Loucy (cell line): ENCODE measurements at regions not wholly inside any gene's neighbourhood (a gene's known extent, or its start where the extent isn't known, plus 50 kb on each side); places are given as distances from the start of the nearest gene placed in this dataset.

ENCODE experiments used
- EZH2phosphoT487 ChIP-seq: fragments of 200-600 bp; IDR thresholded peaks from 2 replicates; pipeline ENCODE4 v1.6.1; 2018; ENCODE audit warnings: antibody characterized with exemption, mild to moderate bottlenecking, moderate library complexity, borderline replicate concordance
- TF ChIP-seq, protein P1 (sequence below): fragments of 200-600 bp; sonication (generic); conservative IDR thresholded peaks from 2 replicates; pipeline ENCODE4 v1.5.1; 2014; ENCODE audit warnings: mild to moderate bottlenecking, antibody characterized with exemption, low read length

DNA sequence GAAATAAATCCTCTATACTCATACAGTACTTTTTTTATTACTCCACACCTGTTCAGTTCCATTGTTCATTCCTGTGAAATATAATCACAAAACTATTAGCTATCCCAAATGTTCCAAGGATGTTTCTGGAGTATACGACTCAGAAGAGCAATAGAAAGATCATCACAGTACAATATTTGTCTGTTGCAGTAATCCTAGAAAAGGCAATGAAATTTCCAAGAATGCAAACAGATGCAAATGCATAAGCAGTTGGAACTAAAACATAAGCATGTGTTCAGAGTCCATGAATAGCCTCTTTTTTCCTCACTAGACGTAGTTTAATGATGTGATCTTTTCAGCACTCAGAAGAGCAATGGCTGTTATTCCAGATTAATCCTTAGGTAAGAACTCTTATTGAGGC is 55.2 kb downstream of the RTL3 start:
- TF ChIP-seq, protein P1, sequence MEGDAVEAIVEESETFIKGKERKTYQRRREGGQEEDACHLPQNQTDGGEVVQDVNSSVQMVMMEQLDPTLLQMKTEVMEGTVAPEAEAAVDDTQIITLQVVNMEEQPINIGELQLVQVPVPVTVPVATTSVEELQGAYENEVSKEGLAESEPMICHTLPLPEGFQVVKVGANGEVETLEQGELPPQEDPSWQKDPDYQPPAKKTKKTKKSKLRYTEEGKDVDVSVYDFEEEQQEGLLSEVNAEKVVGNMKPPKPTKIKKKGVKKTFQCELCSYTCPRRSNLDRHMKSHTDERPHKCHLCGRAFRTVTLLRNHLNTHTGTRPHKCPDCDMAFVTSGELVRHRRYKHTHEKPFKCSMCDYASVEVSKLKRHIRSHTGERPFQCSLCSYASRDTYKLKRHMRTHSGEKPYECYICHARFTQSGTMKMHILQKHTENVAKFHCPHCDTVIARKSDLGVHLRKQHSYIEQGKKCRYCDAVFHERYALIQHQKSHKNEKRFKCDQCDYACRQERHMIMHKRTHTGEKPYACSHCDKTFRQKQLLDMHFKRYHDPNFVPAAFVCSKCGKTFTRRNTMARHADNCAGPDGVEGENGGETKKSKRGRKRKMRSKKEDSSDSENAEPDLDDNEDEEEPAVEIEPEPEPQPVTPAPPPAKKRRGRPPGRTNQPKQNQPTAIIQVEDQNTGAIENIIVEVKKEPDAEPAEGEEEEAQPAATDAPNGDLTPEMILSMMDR: no peak
- TF ChIP-seq EZH2phosphoT487: no peak
